IMR-90 (cell line): ENCODE measurements at regions not wholly inside any gene's neighbourhood (a gene's known extent, or its start where the extent isn't known, plus 50 kb on each side); places are given as distances from the start of the nearest gene placed in this dataset.

Source experiments
- CEBPB ChIP-seq: IDR thresholded peaks from 2 replicates; pipeline ENCODE4 v1.6.1; 2012; ENCODE audit warnings: low read depth, low read length, improper control_type of control experiment
- CTCF ChIP-seq: conservative IDR thresholded peaks from 2 replicates; pipeline ENCODE4 v1.5.1; 2012; ENCODE audit warnings: mild to moderate bottlenecking, low read depth, low read length, improper control_type of control experiment
- NFE2L2 ChIP-seq: fragments of 150-350 bp; IDR thresholded peaks from 2 replicates; pipeline ENCODE4 v1.6.1; 2016; ENCODE audit warnings: low read depth, mild to moderate bottlenecking, low read length
- USF2 ChIP-seq: fragments of 150-350 bp; IDR thresholded peaks from 2 replicates; pipeline ENCODE4 v1.6.1; 2017; ENCODE audit warnings: mild to moderate bottlenecking, antibody characterized with exemption, low read length, low read depth

GRCh38 chr5:133675376-133676154, 63.2 kb upstream of the FSTL4 start:
- TF ChIP-seq CTCF (no peak), CEBPB (no peak), NFE2L2 (no peak), USF2 (no peak)
